Stimulated activated CD4-positive, alpha-beta T cell treated with anti-CD3 and anti-CD28 coated beads, TNF-alpha, amount 100 ng/mL, for 48 hours (primary cell): ENCODE measurements at regions not wholly inside any gene's neighbourhood (a gene's known extent, or its start where the extent isn't known, plus 50 kb on each side); places are given as distances from the start of the nearest gene placed in this dataset.

Source experiments
- DNase-seq, 3 donors: peaks; one replicate each; pipeline ENCODE4 v3.0.0-alpha.2; 2020; ENCODE audit warnings: low read depth in 3 of 3

DNA sequence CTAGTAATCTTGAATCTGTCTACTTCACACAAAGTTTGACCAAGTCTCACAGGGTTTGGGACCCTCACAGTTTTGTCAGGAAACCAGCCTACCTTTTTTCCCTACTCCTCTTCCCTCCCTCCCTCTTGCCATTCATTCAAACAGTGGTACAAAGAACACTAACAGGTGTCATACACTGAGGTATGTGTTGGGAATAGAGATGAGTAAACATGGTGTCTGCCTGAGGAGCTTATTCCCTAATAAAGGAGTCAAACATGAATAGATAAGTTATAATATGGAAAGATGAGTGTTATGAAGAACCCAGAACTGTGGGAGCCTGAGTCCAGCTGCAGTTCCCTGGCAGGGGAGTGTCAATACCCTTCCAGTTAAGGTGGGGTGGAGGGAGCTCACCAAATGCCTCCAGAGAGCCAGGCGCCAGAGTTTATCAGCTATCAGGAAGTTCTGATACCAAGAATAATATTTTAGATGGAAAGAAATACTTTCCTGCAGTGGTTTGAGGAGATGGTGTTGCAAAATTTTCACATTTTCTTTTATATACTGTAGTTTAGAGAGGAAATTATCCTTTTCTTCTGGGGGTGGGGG, 183.4 kb upstream of the NR3C1 start:
- no peak for DNase-seq

DNA sequence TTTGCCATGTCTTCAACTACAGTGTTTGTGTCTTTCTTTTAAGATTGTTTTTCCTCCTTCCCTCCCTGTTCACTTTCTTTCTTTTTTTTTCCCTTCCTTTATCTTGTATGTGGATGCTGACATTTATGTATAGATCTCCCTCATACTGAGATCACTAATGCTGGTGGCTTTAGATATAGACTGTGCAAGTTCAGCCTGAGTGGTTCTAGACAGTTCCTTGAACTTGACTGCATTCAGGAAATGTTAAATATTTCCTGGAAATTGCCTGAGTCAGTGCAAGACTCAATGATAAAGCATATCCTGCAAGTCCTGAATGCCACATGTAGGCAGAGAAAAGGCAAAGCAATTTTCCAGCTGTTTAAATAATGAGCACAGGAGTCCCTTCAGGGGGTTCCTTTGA, 182.5 kb upstream of the NR3C1 start:
- no peak for DNase-seq

DNA sequence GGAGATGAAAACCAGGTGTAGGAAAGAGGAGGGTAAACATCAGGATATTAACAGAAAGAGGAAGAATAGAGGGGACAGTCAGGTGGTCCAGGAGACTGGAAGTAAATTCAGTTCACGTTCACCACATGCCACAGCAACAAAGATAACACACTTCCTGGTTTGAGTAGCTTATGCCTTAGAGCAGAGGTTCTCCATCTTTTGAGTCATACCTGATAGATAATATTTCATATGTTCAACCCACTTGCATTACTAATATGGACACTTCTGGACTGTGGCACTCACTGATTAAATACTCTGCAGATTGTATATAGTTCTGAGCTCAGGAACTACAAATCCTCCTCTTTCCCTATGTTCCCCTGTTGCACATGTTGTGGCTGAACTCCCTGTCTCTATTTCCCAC, 179.9 kb upstream of the NR3C1 start:
- DNase-seq: no peak

DNA sequence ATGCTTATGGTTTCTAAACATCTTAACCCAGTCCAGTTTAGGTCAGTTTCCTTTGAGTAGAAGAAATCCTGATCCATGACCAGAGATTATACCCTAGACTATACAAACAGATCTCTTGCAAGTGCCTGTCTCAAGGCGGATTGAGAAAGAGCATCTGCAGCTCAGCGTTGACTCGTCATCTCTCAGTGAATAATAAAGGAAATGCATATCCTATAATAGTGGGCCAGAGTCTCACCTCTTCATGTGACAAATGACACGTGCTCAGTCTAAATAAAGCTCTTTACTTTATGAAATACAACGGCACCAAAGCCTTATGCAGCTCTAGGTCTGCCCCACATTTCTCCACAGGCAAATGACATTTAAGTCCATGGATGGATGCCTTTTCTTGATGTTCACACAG, 179.4 kb upstream of the NR3C1 start:
- no peak for DNase-seq

DNA sequence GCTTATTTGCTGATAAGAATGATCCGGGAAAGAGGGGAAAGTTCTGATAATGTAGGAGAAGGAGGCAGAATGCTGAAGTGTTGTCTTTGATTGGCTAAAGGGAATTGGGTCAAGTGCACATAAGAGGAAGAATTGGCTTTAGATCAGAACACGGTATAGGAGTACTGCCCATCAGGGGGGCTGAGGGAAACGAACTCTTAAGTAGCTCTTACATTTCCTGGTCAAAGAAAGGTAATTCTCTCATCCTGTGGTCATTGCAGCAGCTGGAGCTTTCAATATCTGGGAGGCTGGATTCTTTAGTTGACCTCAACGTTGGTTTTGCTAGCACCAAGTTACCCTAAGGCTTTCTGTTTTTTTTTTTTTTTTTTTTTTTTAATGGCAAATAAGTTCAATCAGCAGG, 178.7 kb upstream of the NR3C1 start:
- DNase-seq: no peak

DNA sequence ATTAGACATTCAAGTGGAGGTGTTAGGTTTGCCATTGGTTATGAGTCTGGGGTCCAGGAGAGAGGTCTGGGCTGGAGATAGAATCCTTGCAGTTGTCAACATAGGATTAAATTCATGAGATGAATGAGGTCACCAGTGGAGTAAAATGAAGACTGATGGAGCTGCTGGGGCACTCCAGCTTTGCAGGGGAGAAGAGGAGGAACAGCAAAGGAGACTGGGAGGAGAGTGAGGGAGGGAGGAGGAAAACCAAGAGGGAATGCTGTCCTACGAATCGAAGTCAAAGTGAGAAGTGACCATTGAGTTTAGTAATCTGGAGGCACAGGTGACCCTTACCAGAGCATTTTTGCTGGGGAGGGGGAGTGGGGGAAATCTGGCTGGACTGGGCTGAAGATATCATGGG, 178.2 kb upstream of the NR3C1 start:
- no peak for DNase-seq

DNA sequence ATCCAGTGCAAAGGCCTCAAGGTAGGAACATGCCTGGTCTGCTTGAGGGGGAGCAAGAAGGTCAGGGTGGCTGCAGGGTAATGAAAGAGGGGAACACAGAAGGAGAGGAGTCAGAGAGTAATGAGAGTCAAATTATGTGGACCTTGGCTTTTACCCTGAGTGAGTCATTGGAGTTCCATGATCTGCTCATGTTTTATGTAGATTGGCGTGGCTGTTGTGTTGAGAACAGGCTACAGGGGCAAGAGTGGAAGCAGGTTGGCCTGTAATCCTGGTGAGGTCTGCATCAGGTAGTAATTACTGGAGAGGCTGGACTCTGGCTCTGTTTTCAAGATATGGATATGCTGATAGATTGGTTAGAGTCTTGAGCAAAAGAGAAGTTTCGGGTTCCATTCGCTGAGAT, 177.7 kb upstream of the NR3C1 start:
- no peak for DNase-seq

DNA sequence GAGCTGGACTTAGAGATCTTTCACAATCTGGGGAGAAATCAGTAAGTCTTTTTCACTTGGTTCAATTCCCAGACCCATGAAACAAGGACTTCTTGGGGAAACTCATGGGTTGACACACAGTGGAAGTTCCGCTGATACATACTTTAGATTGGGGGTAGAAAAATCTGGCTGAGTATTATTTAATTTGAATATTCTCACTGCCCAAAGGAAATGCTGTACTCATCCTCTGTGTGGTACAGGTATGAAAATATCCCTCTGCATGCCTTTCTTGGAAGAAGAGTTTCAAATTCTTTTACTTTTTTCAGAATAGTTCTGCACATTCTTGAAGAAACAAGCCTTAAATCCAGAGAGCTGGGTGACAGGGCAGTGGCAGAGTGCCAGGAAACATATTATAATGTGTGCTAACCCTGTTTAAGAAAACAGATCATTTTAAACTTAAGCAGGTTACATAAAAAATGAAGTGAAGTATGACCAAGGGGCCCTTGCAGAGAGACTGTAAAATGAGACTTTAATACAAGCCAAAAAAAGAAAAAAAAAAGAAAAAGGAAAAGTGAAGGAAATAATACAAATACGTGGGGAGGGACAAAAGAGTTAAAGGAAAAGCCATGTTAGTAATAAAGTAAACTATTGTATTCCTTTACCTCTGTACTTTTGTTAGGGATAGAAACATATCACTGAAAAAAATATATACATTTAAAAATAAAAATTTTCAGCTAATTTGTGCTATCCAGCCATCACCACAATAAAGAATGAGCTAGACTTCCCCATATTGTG, 173.4 kb upstream of the NR3C1 start:
- DNase-seq: no peak

DNA sequence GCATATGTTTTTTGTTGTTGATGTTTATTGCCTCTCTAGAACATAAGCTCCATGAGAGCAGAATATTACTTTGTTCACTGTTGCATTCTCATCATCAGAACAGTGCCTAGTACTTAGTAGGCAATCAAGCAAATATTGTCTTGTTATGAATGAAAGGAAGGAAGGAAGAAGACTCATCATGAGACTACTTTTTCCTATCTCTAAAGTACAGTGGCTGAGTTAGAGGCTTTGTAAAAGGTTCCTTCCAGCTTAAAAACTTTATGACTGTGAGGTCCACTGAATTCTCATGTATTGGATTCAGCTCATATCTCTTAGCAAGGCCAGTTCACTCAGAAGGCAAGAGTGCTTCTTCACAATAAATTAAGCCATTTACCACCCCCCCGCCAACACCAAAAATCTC, 171.8 kb upstream of the NR3C1 start:
- DNase-seq: no peak

DNA sequence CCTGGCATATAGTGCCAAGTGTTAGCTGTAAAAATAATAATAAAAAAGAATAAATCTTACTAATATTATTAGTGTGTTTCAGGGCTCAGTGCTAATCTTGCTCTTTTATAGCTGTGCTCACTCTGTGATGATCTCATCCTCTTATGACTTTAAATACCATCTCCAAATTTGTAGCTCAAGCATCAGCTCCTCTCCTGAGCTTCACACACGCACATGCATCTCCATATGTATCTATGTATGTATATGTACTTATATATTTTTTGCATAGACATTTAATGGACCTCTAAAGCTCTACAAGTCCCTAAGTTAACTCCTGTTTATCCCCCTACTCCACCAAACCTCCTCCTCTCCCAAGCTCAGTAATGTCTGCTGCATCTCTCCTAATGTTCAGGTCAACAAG, 170.8 kb upstream of the NR3C1 start:
- DNase-seq: no peak

DNA sequence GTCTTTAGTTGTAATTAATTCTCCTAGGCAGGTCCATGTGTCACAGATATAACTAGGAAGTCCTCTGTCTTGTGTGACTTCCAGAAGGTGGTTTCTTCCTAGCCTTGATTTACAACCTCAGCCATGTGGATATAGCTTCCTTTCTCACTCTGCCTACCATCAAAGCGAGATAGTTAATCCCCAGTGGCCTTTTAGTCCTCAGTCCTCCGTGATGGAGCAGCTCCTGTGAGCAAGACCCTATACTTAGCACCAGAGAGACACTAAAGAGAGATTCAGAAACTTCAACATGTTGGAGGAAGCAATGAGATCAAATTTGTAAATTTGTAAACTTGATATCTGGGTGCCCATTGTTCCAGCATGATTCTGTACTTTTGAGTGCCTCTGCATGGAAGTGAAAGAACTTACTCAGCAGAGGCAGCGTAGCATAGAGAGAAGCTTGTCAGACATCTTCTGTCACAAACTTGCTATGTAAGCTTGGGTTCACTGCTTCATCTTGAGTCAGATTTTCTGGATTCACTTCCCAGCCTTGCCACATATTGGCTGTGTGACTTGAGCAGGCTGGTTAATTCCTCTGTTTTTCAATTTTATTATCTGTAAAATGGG, 170.2 kb upstream of the NR3C1 start:
- no peak for DNase-seq

DNA sequence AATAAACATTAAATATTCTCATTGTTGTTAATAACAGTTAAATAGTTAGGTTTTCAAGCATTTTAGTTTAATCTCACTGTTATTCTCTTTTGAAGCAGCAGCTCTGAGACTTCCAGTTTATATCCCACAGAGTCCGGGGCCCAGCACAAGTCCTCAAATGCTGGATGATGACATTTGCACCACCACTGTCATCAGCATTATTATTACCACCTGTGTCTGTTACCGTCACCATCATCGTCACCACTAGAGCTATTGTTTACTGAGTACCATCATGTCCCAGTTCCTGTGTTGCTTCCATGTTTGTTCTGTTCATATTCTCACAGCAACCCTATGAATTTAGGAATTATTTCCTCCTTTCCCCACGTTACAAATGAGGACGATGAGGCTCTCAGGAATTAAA, 169.2 kb upstream of the NR3C1 start:
- DNase-seq: no peak

DNA sequence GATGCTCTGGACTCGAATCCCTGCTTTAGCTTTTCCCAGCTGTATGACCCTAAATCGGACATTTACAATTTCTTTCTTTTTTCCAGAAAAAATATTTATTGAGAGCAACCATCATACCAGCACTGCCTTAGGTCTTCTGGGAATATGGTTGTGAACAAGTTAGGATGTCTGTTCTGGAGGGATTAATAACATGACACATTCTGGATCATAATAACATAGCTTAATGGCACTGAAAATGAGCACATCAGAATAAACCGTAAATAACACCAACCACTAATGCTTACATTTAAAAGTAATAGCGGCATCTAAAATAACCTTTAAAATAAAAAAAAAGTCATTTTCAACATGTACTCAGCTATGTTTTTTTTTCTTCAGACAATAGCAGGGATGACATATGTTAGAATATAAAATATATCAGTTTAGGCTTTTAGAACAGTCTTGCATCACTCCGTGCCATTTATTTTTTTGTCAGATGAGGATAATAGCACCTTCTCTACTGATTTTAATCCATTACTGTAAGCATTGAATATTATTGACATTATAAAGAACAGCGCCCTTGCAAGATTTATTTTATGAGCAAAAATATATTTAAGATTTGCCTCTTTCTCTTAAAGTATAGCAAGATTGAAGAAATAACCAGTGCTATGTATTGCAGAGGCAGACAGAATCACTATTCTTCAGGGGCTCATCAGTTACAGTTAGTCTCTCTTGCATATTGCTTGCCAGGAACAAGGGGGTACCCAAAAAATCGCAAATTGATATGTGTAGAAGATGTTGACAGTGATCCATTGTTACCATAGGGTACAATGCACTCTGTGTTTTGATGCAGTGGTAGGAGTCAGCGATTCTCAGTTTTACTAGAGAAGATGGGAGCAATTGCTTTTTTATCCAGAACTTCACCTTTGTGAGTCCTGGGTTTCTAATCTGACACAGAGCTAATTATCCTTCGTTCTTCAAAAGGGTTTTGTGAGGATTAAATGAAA, 168.4 kb upstream of the NR3C1 start:
- no peak for DNase-seq

DNA sequence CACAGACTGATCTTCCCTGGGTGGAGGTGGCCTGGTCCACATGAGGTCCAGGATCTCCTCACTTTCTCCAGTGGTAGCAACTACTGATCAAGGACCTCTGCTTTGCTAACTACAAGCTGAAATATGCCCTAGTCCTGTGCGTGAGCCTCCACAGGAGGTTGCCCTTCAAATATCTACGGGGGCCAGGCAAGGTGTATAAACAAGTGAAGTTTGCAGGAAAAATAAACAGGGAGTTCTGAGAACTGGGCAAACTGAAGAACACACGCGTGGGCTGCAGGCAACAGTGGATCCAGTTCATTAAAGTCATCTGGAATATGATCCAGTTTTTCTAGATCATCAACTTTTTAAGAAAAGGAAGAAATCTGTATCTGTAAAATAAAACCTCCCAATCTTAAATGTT, 167.5 kb upstream of the NR3C1 start:
- DNase-seq: no peak

DNA sequence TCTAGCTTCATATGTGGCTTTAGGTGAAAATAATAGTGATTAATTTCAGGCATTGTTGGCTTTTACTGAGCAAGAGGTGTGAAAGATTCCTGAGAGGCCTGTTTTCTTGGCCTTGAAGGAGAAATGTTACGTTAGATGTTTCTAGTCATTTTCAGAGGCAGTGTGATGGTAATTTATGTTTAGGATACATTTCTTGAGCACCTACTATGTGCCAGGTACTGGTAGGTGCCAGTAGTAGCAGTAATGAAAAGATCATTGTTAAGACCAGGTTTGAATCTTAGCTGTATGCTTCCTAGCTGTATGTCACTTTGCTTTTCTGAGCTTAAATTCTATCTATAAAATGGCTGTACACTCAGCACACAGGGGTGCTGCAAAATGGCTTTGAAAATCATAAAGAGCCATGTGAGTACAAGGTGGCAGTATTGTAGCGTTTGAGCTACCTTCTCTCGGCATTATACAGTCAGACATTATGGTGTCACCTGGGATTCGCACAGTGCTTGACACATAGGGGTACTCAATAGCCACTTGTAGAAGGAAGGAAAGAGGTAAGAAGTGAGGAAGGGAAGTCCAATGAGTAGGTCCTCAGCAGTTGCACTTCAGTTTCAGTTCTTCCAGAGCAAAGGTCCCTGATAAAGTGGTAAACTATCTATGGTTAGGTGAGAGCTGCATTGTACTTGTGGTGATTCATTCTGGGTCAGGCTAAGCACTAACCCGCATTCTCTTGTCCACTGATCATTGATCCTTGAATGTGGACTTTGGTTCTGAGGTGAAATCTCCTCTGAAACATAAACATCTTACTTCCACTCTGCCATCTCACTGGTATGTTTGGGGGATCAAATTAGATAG, 166.5 kb upstream of the NR3C1 start:
- no peak for DNase-seq

DNA sequence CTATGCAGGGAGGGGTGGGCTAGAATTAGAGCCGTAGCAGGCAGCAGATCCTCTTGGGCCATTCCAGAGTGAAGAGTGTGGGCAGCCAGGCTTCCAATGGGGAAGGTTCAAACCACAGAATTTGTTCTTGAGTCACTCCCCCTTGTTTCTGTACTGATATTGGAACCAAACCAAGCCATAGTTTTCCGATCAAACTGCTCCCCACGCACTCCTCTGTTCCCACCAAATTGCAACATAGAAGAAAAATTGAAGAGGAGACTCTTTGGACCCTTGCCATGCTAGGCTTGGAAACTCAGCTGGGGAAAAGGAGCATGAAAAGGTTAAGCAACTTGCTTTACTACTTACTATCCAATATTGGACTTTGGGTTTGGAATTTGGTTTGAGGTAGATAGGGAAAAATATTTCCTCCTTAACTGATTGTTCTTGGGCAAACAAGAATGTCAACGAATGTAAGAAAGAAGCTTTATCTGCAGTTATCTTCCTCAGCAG, 165.8 kb upstream of the NR3C1 start:
- no peak for DNase-seq

DNA sequence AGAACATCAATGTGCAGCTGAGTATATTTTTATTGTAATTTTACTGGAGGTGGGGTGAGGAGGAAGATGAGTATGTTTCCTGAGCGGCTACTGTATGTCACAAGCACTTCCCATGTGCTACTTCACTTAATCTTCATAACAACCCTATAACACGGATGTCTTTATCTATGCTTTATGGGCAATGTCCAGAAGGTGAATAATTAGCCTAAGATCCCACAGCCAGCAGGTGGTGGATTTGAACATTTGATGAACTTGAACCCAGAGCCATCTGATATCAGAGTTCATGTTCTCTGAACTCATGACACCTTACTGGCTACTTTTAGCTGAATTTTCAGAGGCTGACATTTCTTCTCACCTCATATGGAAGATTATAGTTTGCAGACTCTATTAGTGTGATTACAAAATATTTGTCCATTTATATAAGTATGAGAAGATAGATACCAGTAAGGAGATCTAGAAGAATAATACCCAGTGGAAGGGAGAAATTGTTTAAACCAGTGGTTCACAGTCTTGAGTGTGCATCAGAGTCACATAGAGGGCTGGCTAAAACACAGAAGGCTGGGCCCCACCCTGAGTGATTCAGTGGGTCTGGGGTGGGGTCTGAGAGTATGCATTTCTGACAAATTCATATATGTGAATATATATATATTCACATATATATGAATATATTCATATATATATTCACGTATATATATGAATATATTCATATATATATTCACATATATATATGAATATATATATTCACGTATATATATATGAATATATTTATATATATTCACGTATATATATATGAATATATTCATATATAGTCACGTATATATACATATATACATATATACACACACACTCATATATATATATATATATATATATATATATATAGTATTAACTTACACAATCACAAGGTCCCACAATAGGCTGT, 164.4 kb upstream of the NR3C1 start:
- no peak for DNase-seq

DNA sequence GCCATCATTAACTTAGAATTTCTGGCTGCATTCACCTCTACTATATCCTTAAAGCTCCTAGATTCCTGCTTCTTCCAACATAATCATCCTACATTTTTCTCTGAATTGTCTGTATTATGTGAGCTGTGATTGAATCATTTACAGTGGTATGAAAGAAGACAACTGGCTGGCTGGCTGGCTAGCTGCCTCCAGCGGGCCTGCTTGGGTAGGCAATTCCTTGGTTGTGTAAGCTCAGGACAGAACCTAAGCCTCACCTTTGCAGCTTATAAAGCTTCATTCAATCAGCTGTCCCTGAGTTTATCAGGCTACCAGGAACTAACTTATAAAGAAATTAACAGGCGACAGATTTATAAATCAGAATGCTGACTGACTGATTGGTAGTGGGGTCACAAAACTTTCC, 162.7 kb upstream of the NR3C1 start:
- DNase-seq: no peak

DNA sequence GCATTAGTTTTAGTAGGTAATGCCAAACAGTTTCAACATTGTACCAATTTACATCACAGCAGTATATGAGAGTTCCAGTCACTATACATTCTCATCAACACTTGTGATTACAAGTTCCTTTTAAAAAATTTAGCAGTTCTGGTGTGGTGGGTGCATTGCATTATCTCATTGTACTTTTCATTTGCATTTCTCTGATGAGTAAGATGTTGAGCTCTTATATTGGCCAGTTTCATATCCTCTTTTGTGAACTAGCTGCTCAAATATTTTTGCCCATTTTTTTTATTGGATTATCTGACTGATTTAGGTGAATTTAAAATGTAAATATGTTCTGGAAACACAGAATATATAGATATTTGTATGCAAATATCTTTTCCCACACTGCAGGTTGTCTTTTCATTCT, 160.9 kb upstream of the NR3C1 start:
- DNase-seq: no peak

DNA sequence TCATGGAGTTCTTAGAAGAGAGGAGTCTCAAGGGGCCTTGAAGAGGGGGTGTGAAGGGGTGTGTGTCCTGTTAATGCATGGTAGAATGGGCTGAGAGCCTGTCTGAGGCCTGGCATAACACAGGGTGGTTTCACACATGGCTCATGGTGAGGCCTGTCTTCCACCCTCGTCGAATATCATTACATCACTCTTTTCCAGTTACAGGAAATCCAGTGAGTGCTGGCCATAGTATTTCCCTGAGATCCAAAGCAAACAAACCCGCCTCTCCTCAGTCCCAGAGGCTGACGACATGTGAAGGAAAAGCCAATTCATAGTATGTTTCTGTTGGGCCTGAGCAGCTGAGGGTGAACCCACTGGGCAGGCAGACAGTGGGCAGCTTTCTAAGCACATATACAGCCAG, 159.4 kb upstream of the NR3C1 start:
- no peak for DNase-seq
